GM11168 (cell line): ENCODE measurements at regions not wholly inside any gene's neighbourhood (a gene's known extent, or its start where the extent isn't known, plus 50 kb on each side); places are given as distances from the start of the nearest gene placed in this dataset.
"Not testable (repeated sequence)": the region's sequence is repeated elsewhere in the genome, so short reads cannot be mapped to it uniquely, and the experiment has no call there.

ENCODE experiments used
- in situ Hi-C: fragments of 300-500 bp; cut with MboI; formaldehyde crosslinking; loops from one replicate; pipeline ENCODE4 v1.12.0; 2022; ENCODE audit warnings: low sequenced_read_pairs; ENCODE audit not compliant: unreplicated experiment

DNA sequence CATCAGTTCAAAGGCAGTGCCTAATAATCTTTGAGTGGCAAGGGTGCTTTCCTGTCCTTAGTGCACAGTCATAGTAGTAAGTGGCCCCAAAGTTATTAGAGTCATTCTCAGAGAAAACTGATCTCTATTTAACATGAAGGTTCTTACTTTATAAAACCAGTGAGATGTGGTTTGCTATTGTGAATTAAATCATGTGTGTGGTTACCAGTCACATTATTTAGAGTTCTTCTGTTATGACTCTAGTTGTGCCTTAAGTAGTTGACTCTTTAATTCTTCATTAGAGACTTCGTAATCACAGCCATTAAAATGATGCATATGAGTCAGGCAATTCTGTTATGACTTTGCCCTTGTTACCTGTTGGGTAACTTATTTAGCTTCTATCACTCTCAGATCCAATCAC is 1392.9 kb upstream of the ACVR2A start:
- in situ Hi-C loops: no loop called here

DNA sequence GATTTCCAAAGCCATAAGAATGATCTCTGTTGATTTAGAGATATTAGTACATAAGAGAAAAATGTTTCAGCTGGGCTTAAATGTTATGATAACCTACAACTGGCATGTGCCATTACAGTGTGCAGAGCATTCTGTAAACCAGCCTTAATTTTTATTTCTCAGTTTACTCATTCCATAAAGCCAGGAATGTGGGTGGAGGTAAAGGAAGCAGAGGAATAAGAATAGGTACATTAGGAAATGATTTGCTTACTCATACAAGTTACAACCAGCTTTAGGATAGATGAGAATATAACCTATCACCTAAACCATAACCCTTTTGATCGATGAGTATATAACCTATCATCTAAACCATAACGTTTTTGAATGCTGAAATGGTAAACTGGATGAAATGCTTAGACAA is 1394.7 kb upstream of the ACVR2A start:
- in situ Hi-C loops: no loop called here

- in situ Hi-C loops: no loop called here
Measured at GRCh38 chr2:146444987-146445386, 1399.8 kb upstream of the ACVR2A start.

GRCh38 chr2:146444085-146444484 is 1400.7 kb upstream of the ACVR2A start:
- in situ Hi-C loops: no loop called here

DNA sequence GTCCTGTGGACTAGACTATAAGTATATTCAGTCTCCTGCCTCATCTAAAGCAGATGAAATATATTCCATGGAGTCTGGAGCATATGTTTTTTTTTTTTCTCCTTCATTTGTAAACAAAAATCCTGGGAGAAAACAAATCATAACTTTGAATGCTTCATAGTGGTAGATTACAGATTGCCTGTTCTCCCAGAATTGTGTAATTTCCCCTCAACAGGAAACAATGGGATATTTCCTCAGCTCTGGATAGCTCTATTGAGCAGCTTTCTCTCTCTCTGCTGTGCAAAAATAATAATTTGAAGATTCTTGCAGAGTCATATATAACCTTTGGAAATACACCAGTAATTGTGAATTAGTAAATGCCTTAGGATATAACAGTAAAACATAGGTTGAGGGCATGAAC is 1406.6 kb upstream of the ACVR2A start:
- in situ Hi-C loops: no loop called here

DNA sequence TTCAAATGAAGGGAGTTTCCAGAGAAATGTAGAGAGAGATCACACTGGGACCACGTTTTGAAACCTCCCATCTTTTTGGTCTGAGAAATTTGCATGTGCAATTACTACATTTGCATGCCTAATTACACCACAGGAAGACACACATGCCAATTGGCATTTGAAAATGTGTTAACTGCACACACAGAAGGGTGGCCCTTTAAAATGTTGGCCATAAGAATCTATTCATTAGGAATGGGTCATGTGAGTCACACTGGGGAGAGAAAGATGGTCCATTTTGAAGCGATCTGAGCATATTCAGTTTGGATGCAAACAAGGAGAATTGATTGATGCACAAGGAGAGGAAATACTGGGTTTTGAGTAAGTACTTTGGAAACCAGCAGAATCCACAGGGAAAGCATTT is 1407.1 kb upstream of the ACVR2A start:
- in situ Hi-C loops: no loop called here

- in situ Hi-C loops: no loop called here
Measured at GRCh38 chr2:146433116-146433875, 1411.5 kb upstream of the ACVR2A start.

DNA sequence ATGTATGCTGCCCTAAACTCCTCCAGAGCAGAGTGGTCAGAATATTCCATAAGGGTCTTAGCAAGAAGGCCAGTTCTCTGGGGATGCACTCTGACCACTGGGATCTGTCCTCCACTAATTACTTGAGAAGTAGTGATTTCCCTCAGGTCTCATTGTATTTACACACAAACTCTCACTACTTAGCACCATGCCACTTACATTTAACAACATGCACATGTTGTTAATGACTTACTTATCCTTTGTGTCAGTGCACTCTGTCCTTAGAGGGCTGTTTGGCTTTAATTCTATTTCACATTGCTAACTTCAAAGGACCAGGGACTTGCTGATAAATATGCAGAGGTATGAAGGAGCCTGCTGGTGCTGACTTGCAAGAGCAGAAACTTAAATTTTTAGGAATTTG is 1415.5 kb upstream of the ACVR2A start:
- in situ Hi-C loops: no loop called here

- in situ Hi-C loops: no loop called here
Measured at GRCh38 chr2:146417942-146418341, 1426.9 kb upstream of the ACVR2A start.

DNA sequence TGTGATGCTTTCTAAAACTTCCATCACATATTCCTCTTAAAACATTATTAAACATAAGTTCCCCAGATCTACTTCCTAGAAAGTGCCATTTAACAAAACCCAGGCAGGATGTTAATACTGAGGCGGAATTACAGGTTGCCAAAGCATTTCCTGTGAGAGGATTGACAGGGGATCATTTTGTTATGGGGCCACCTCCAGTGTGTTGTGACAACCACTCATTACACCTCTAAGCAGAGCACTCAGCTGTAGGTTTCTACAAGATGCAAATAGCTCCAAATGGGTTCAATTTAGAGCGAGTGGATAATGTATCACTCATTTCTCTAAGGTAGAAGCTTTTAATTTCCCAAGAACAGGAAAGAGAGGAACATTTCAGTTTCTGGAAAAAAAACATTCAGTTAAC is 1429.5 kb upstream of the ACVR2A start:
- in situ Hi-C loops: no loop called here

GRCh38 chr2:146414456-146414855 is 1430.4 kb upstream of the ACVR2A start:
- in situ Hi-C loops: no loop called here

GRCh38 chr2:146413086-146413610 is 1431.7 kb upstream of the ACVR2A start:
- in situ Hi-C loops: no loop called here

DNA sequence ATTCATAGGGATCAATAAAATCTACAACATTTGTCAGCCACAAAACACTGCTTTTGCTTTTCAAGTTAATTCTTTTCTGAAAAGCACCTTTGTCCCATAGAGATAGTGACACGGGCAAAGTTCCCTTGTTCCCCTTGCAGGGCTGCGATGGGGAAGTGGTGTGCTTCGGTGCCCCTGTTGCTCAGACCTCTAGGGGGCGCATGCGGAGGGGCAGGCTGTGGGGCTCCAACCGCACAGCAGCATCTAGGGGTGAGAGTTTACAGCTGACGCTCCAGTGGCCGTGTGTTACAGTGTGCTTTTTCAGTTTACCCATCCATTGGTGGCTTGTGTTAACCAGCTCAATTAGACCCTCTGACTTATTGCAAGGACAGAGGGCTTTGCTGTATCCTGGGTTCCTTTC is 1432.2 kb upstream of the ACVR2A start:
- in situ Hi-C loops: no loop called here

- in situ Hi-C loops: not testable (repeated sequence)
Measured at GRCh38 chr2:146405402-146406309, 1439.2 kb upstream of the ACVR2A start.

DNA sequence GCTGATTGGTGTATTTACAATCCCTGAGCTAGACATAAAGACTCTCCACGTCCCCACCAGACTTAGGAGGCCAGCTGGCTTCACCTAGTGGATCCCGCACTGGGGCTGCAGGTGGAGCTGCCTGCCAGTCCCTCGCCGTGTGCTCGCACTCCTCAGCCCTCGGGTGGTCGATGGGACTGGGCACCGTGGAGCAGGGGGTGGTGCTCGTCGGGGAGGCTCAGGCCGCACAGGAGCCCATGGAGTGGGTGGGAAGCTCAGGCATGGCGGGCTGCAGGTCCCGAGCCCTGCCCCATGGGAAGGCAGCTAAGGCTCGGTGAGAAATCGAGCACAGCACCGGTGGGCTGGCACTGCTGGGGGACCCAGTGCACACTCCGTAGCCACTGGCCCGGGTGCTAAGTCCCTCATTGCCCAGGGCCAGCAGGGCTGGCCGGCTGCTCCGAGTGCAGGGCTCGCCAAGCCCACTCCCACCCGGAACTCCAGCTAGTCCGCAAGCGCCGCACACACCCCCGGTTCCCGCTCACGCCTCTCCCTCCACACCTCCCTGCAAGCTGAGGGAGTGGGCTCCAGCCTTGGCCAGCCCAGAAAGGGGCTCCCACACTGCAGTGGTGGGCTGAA is 1441.2 kb upstream of the ACVR2A start:
- in situ Hi-C loops: not testable (repeated sequence)

DNA sequence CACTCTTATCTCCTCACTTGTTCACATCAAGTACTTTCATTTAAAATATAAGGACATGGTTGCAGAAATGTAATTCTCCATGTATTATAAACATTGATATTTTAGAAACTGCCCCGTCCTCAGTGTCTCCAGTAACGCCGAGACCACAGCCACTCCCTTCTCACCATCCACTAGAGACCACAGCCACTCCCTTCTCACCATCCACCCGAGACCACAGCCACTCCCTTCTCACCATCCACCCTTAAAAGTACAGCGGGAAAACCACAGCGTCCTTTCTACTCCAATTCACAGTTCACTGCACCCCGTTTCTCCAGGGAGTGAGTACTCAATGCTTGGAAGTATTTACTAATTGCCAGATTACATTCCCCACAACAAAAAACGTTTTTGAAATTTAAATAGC is 1452.2 kb upstream of the ACVR2A start:
- in situ Hi-C loops: no loop called here

DNA sequence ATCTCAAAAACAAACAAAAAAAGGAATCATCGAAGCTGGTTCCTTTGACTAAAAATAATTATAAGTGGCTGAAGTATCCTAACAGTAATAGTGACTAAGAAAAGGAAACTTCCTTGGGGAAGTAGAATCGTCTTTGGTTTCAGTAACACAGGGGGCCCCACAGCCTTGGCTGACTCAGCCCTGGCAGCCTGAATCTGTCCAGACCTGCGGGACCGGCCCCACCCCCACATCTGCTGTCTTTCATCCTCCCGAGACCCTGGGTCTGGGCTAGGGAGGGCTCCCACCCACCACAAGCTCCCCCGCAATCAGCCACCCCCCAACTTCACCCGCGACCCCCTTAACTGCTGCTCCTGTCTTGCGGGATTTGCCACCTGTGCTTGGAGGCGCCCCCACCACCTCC is 1452.6 kb upstream of the ACVR2A start:
- in situ Hi-C loops: no loop called here

- in situ Hi-C loops: no loop called here
Measured at GRCh38 chr2:146388757-146389156, 1456.1 kb upstream of the ACVR2A start.

DNA sequence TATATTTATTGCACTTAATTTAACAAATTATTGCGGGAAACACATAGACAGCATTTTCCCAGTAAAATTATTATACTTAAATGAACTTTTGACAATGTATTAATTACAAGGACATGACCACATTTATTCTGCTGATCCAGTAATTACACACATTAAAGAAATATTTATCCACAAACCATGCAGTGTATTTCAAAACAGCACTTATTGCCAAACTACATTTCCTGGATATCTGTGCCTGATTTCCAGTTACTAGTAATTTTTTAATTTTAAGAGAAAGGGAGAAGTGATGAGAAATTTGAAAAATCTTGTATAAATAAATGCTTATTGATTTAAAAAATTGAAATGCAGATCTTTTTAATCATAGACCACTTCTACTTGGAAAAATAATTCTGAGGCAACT is 1458.7 kb upstream of the ACVR2A start:
- in situ Hi-C loops: no loop called here

DNA sequence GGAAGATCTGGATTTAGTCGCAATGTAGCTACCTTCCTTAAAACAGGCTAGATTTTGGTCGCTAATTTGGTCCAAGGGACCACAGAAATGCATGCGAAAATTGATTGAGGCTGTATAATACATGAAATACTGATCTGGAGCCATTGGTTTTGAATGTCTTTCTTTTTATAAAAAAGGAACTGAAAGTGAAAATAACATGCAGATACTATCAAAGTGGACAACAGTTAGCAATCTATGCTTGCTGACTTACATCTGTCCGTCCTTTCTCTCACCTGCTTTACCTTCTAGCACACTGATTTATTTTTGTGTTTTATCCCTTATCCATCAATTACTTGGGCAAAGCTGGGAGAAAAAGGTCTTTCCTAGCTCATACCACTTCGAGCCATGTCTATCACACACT is 1459.8 kb upstream of the ACVR2A start:
- in situ Hi-C loops: no loop called here

- in situ Hi-C loops: no loop called here
Measured at GRCh38 chr2:146376511-146377064, 1468.2 kb upstream of the ACVR2A start.
